GM19452 (cell line): ENCODE measurements at regions not wholly inside any gene's neighbourhood (a gene's known extent, or its start where the extent isn't known, plus 50 kb on each side); places are given as distances from the start of the nearest gene placed in this dataset.

Experiments used
- ATAC-seq: cut with Tn5 transposase; IDR thresholded peaks from one replicate; pipeline ENCODE4 v1.9.1; 2021; ENCODE audit not compliant: unreplicated experiment

DNA sequence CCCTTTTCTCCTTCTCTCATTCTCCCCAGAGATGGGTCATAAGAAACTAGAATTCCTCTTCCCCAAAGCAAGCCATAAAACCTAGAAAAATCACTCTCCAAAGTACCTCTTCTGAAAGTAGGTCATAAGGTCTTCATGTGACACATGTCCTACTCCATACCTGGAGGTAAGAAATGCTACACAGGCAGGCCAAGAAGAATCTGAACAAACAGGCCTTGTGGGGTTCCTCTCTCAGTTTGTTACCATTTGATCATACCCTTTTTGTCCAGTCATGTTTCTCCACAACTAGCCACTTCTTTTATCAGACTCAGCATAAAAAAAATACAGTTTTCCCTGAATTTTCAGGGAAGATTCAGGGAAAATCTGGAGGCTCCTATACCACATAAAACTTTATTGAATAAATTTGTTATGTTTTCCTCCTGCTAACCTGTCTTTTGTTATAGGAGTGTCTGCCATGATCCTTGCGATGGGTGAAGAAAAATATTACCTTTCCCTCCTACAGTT lies 134.4 kb upstream of the LMO4 start:
- no peak for ATAC-seq

DNA sequence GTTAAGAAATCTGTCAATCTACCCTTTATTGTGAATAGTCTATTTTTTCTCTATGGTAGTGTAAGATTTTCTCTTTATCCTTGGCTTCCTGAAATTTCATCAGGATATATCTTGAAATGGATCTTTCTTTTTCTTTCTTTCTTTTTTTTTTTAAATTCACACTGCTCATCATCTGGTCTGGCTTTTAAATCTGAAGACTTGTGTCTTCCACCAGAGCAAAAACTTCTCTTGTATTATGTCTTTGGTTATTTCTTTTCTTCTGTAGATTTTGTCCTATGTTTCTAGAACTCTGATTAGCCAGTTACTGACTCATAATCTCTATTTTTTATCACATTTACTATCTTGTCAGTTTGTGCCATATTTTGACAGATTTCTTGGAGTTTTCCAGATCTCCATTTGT lies 133.8 kb upstream of the LMO4 start:
- no peak for ATAC-seq

DNA sequence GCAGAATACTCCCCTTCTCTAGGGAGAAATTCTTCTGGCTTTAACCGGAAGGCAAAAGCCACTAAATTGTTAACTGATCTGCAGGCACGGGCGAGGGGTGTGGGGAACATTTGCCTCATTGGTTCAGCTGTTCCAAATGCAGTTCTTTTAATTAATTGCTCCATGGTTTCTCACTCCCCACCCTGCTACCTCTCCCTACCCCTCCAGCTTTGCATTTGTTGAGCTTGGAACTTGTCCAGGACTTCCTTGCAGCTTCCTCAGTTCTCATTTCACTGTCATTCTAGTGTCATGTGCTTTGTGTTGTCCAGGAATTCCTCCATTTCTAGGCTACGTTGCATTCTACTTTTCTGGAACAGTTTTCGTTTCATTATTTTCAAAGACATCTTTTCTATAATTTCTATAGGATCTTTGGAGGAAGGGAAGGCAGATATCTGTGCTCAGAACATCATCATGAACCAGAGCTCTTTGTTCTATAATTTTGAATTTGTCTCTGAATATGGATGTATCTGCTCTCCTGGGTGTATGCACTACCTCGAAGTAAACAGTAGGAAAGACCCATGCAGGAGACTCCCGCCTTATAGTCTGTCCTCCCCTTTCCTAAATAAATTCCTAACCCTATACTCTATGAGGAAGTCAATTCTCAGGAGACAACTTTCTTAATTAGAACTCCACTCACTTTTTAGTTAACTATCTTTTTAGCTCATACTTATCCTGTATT lies 132.4 kb upstream of the LMO4 start:
- ATAC-seq: no peak

DNA sequence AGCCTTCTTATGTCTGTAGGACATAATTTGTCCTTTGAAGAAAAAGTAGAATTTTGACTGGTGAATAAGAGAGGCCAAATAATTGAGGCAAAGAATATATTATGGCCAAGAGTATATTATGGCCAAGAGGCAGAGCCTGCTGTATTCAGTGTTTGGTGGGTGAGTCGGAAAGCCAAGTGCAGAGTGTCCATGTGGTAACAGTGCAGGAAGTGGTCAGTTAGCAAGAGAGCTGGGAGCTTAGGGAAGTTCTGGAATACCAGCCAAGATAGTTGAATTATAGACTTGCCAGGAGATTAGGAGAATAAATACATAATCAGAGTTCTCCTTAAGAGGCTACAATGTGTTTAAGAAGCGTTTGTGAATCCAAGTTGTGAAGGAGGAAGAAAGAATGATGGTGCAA lies 131.5 kb upstream of the LMO4 start:
- ATAC-seq: no peak

DNA sequence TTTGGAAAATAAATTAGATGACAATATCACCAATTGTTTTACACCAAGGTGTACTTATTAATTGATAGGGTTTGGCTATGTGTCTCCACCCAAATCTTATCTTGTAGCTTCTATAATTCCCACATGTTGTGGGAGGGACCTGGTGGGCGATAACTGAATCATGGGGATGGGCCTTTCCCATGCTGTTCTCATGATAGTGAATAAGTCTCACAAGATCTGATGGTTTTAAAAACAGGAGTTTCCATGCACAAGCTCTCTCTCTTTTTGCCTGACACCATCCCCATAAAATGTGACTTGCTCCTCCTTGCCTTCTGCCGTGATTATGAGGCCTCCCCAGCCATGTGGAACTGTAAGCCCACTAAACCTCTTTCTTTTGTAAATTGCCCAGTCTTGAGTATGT lies 131.0 kb upstream of the LMO4 start:
- no peak for ATAC-seq

DNA sequence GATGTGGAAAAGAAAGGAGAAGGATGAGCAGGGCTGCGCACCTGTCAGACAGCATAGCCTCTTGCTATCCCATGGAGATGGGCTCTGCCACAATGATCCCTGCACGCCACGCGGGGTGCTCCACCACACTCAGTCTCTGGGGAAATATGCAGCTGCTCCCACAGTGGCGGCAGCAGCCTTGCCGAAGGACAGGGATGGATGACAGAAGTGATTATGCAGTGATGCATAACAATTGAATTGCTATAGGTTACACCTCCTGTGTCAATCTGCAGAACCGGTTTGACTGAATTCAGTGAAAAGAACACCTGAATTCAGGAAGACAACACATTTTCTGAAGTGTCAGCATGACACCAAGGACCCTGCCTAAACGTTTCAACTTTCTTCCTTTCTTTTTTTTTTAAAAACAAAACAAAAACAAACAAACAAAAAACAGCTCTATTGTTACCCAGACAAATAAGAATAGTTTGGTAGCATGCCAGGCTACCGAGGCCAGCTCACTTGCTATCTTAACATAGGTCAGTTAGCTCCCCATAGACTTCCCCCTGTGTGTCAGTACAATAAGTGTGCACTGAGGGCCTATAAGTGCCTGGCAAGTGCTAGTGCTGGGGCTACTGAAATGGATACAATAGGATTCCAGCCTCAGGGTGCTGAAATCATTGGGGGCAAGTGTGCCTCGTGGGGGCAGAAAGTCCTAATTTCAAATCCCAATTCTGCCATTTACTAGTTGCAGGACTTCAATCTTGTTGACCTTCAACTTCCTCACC lies 127.6 kb upstream of the LMO4 start:
- no peak for ATAC-seq

DNA sequence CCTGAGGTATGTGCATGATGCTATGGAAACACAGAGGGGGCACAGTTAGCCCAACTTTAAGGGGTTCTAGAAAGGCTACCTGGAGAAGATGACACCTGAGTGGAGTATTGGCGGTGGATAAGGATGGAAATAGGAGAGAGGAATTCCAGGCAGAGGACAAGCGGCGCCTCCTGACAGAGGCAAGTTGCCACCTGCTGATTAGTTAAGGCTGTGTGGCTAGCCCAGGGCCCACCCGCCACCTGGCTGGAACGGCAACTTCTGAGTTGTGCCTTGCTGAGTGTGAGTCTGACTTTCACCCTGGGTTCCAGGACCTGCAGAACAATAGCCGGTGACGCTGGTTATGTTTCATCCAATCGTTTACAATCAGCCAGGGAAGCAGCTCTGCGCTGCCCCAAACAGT lies 126.9 kb upstream of the LMO4 start:
- ATAC-seq: no peak

DNA sequence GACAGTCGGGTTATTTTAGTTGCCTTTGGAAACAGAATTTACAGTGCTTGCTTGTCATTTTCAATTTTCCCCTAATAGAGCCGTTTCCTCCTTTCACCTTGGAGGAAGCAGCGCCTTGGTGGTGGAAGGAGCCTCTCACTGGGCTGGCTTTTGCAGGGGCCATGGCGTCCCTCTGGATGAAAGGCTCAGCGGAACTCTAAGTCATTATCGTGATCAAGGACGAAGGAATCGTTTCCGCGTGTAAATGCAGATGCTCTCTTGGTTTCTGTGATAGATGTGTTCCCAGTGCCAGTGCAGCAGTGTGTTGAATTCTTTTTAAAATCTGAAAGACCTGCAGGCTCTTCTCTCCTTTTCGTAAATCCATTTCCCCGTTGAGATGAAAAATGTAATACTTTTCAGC lies 126.2 kb upstream of the LMO4 start:
- no peak for ATAC-seq

DNA sequence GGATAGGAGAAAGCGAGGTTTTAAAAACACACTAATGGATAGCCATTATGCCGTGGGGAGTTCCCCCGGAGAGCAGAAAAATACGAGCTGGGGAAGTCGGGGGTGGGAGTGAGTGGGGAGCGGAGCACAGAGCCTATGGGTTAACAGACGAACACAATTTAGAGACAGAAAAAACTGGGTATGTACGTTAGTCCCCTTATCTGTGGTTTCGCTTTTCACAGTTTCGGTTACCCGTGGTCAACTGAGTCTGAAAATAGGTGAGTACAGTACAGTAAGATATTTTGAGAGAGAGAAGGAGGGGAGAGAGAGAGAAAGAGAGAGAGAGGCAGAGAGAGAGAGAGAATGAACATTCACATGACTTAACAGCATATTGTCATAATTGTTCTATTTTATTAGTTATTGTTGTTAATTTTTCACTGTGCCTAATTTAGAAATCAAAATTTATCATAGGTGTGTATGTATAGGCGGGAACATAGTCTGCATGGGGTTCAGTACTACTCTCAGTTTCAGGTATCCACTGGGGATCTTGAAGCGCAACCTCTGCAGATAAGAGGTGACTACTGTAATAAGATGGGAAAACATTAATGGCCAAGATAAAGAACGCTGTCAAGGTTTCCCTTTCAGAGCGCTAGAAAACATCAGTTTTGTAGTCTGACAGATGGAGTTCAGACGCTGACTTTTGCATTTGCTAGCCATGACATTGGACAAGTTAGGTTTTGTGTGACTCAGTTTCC lies 125.6 kb upstream of the LMO4 start:
- peak; percentile 87 for ATAC-seq

DNA sequence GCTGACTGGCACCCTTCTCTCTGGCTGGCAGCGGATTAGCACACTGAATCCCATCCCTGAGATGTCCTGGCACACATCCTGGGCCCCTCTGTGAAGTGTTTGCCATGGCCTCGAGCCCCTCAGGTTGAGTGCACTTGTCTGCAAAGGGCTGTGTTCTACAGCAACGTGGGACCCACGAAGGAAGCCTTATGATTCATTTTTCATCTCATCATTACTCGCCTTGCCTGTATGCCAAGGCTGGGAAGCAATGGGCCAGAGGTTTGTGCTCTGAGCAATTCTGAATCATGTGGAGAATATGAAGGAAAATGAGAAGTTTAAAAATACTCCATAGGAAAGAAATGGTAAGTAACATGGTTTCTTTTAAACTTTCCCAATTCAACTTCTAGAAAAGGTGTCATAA lies 124.8 kb upstream of the LMO4 start:
- ATAC-seq: no peak

DNA sequence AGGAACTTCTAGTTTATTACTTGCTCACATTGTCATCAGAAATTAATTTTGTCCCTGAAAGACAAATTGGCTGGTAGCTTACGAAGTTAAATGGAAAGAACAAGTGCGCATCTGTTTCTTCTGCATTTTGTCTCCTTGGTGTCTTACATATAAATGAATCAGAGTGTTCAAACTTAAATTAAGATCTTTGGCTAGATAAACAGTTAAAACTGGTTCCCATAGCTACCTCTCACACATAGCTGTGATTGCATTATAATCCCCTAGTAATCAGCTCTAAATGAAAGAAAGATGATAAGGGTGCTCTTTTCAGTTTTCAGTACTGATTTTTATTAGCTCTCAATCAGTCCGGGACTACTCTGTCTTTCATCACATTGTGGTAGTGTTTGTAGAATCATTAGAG lies 124.2 kb upstream of the LMO4 start:
- ATAC-seq: no peak

DNA sequence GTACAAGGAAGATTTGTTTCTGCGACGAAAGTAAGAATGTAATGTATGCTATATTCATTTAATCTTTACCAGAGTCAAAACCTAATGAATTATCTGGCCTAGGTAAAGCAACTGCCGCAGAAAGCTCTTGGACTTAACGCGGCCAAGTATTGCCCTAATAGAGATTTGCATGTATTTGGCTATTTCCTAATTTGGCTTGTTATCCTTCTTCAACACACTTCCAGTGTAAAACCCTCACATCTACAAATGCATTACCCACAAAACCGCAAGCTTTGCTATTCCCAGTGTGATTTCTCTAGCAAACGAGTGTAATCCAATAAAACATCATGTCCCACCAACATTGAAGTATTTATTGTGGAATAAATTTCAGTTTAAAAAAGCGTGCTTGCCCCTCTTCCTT lies 123.8 kb upstream of the LMO4 start:
- ATAC-seq: no peak

DNA sequence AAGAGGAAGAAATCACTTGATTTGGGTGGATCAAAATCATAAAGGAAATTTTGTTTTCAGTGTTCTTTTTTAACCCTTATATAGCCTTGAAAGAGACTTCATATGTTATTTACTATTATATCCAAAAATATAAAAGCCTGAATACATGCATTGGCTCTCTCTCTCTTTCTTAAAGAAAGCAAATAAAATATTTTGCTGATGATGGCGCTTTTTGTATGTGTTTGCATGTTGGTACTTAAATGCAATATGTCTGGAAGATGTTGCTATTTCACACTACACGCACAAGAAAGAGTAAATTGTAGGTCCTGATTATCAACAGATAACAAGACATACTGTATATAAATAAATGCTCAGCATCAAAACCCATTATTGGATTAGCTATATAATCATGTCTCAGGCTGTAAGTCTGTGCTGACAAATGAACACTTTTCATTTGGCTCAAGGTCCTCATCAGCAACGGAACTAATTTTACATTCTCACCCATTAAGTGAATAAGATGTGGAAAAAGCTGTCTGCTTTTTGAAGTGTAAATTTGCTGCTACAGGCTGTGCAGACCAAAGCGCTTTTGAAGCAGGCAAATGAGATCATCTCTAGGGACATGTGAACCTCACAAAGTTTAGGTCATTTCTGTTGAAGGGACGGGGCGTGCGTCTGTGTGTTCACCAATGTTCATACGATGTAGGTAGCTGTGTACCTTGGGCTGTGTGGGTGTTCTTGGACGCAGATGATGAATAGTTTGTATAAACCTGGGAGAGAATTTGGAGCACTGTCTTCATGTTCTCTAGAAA lies 122.4 kb upstream of the LMO4 start:
- ATAC-seq: no peak

DNA sequence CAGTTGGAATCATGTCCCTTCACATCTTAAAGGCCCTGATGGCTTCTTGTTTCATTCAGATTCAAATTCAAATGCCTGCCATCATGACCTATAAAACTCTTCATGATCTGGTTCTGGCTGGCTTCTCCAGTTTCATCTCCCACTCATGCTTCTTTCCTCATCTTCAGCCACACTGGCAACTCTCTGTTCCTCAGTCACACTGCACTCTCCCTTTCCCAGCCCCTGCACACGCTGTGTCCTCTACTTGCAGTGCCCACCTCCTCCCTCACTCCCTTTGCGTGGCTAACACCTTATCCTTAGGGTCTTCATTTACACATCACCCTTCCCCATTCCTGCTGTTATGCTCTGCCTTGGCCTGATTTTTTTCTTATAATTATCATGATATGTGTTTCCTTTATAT lies 120.6 kb upstream of the LMO4 start:
- ATAC-seq: no peak

DNA sequence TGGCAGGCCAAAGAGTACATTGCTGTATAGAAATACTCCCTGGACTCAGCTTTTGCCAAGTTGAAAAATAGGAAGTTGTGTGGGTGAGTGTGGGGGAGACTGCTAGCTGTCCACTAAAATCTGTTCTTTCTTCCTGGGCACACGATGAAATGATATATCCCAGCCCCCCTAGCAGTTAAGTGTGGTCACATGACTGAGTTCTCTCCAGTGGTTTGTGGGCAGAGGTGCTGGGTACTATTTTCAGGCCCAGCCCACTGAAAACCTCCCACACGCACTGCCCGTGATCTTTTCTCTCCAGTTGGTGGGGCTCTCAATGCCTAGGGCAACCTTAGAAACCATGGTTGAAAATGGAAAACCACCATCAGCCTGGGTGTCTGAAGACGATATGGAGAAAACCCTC lies 119.7 kb upstream of the LMO4 start:
- ATAC-seq: no peak

DNA sequence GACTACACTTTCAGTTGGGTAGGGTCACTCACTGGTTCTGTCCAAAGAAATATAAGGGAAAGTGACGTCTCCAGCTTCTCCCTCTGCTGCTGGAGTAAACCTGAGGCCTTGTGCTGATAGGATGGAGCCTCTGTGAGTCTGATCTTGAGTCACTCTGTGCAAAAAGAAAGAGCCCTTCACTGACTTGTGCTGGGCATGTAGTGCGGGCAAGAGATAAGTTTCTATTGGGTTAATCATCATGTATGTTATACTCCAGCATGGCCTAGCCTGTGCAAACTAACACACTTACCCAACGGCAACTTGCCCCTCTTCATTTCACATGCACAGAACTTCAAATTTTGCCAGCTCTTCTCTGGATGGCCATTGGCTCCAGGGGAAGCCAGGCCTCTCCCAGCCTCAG lies 118.5 kb upstream of the LMO4 start:
- no peak for ATAC-seq

DNA sequence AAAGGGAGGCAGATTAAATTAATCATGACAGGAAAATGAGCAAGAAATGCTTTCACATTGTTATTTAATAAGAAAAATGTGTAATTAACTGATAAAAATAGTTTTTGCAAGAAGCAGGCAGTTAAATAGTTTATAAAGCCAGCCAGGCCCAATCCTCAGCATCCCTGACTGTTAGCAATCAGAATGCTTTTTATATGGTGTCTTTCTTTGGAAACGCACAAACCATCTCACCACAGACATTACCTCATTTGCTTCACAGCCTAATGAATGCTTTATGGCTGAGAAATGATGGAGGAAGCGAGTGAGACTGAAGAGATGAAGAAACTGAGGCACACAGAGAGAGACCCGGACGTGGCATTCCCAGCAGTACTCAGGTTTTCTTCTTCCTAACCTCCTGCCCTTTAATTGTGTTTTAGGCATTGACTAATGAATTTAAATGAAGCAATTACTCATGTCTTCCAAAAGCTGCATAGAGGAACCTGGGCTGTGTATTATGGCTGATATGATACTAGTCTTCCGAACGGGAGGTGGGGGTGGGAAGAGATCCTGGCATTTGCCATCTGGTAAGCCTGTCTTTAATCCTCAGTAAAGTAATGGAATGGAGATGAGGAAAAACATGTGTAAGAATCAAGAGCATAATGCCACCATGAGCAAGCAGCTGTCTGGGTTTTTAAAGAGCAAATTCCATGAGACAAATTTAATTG lies 116.1 kb upstream of the LMO4 start:
- no peak for ATAC-seq

DNA sequence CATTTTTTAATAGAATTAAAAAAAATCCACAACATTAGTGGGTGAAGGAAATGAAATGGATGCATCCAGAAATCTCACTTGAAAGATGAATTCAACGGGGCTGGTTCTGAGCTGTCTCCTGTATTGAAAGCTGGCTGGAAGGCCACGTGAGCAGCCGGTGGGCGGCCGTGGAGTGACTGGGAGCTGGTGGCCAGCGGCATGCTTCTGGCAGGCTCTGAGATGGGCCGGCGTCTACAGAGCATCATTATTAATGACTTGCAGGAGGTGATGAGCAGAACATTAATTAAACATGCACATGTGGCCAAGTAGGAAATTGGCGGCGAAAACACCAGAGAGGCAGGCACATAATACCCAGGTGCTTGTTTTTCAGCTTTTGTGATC lies 115.6 kb upstream of the LMO4 start:
- no peak for ATAC-seq

DNA sequence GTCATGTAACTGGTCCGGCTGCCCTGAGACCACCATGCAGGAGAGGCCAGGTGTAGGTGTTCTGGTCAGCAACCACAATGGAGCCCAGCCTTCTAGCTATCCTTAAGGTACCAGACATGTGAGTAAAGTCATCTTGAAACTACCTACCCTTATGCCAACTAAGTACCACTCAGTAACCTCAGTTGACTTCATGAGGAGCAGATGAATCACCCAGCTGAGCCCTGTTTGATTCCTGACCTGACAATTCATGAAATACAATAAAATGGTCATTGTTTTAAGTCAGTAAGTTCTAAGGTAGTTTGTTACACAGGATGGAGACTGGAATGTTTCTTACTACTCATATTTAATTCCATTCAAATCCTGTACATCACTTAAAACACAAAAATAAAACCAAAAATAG lies 113.1 kb upstream of the LMO4 start:
- ATAC-seq: no peak

DNA sequence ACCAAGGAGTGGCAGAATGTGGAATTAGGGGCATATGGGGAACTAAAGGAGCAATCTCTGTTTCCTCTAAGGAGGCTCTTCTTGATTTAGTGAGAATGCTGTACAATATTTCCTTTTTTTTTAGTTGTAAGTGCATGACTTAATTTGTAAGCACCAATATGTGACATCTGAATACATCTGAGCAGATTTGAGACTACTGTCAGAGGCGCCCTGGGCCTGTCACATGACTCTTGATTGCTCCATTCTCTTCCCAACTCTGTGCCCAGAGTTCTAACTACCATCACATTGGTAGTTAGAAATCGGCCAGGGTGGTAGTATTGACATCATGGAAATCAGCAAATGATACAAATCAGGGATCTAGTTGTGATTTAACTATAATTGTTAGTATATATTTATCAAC lies 110.1 kb upstream of the LMO4 start:
- ATAC-seq: no peak

DNA sequence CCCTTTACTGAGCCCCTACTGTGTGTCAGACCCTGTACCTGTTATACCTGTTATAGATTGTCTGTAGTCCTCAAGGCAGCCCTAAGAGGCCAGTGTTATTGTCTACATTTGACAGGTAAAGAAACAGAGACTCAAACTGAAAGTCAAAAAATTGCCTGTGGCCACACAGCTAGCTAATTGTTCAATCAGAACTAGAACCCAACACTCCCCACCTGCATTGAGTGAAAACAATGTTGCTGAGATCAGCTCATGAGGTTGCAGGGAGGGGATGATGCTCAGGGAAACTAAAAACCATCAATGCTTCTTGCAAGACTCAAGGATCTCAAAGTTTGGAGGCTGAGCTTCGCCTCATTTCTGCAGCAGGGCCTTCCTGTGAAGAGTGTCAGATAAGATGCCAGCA lies 109.5 kb upstream of the LMO4 start:
- no peak for ATAC-seq
